GM12892 (cell line): ENCODE measurements at regions not wholly inside any gene's neighbourhood (a gene's known extent, or its start where the extent isn't known, plus 50 kb on each side); places are given as distances from the start of the nearest gene placed in this dataset.

ENCODE experiments used
- POLR2A ChIP-seq: IDR thresholded peaks from 2 replicates; pipeline ENCODE4 v1.6.1; 2011; ENCODE audit warnings: low read depth, low read length, control low read depth
- POLR2AphosphoS5 ChIP-seq: IDR thresholded peaks from 2 replicates; pipeline ENCODE4 v1.6.1; 2011; ENCODE audit warnings: low read depth, low read length, control low read depth

DNA sequence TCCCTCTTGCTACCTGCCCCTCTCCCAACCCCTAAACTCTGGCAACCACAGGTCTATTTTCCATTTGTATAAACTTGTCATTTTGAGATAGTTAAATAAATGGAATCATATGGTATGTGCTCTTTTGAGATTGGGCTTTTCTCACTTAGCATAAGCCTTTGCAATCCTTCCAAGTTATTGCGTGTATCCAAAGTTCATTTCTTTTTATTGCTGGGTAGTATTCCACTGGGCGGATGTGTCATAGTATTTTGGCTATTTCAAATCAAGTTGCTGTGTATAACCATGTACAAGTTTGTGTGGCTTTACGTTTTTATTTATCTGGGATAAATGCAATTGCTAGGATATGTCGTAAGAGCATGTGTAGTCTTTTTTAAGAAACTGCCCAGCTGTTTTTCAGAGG is 55.5 kb upstream of the CUL3 start:
- TF ChIP-seq POLR2A, result no peak
- TF ChIP-seq POLR2AphosphoS5, result no peak
